GM21619 (cell line): ENCODE measurements at regions not wholly inside any gene's neighbourhood (a gene's known extent, or its start where the extent isn't known, plus 50 kb on each side); places are given as distances from the start of the nearest gene placed in this dataset.

Experiments
- ATAC-seq: cut with Tn5 transposase; IDR thresholded peaks from one replicate; pipeline ENCODE4 v1.9.1; 2021; ENCODE audit not compliant: unreplicated experiment

DNA sequence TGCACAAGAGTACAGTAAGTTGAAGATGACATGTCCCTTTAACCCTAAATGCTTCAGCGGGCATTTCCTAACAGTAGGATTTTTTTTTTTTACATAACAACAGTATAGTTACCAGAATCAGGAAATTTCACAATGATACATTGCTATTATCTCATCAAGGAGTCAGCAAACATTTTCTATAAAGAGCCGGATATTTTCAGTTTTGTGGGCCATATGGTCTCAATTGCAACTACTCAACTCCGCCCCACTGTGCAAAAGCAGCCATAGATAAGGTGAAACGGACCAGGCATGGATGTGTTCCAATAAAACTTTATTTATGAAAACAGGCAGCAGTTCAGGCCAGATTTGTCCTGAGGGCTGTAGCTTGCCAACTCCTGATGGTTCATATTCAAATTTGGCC lies 130.6 kb downstream of the SMAD6 start:
- no peak for ATAC-seq

DNA sequence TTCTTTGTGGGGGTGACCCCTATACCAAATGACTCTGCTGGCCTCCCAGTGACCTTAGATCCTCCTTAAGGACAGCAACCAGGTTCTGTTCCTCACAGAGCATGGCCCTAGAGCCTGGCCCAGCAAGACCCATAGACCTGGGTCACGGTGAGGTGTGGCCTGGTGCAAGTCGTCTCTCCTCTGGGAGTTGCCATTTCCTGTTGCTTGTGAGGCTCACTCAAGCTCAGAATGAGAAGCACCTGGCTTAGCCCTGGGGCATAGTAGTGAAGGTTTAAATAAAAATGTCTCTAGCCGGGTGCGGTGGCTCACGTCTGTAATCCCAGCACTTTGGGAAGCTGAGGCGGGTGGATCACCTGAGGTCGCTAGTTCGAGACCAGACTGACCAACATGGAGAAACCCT lies 131.3 kb downstream of the SMAD6 start:
- ATAC-seq: no peak

DNA sequence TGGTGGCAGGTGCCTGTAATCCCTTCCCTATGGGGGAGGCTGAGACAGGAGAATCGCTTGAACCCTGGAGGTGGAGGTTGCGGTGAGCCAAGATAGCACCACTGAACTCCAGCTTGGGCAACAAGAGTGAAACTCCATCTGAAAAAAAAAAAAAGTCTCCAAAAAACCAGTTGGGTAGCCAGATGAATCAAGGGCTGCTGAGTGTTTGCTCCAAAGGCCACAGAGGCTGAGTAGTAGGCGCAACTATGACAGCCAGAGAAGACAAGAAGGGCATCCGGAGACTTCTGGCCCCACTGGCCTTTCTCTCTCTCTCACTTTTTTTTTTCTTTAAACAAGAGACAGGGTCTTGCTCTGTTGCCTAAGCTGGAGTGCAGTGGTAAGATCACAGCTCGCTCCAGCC lies 131.8 kb downstream of the SMAD6 start:
- no peak for ATAC-seq

DNA sequence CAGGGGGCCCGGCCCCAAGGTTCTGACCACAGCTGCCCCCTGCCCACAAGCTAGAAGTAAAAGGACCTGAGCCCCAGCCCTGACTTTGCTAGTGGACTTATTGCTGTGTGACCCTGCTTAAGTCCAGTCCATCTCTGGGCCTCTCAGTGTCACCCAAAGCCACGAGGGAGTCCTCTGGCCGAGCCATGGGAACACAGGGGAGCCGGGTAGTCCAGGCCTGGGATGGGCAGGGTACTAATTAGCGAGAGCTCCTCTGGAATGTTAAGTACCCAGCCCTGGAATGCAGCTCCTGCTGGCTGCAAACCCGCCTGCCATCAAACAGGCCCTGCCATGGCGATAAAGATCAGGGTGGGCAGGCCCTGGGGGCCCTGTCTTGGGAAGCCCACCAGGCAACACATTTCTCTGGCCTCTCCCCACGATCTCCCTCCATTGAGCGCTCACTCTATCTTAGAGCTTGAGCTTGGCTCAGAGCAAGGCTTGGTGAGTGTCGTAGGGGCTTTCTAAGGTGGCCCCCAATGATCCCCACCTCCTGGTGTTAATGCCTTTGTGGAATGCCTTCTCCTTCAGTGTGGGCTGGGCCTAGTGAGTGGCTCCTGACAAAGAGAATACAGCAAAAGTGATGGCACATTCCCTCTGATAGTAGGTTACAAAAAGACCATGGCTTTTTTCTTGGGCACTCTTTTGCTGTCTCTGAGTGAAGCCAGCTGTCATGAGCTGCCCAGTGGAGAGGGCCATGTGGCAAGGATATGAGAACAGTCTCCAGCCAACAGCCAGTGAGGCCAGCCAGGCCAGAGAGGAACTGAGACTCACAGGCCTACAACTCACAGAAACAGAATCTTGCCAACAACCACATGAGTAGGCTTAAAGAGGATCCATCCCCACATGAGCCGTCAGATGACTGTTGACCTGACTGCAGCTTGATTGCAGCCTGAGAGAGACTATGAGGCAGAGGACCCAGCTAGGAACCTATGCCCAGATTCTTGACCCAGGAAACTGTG lies 133.1 kb downstream of the SMAD6 start:
- no peak for ATAC-seq

DNA sequence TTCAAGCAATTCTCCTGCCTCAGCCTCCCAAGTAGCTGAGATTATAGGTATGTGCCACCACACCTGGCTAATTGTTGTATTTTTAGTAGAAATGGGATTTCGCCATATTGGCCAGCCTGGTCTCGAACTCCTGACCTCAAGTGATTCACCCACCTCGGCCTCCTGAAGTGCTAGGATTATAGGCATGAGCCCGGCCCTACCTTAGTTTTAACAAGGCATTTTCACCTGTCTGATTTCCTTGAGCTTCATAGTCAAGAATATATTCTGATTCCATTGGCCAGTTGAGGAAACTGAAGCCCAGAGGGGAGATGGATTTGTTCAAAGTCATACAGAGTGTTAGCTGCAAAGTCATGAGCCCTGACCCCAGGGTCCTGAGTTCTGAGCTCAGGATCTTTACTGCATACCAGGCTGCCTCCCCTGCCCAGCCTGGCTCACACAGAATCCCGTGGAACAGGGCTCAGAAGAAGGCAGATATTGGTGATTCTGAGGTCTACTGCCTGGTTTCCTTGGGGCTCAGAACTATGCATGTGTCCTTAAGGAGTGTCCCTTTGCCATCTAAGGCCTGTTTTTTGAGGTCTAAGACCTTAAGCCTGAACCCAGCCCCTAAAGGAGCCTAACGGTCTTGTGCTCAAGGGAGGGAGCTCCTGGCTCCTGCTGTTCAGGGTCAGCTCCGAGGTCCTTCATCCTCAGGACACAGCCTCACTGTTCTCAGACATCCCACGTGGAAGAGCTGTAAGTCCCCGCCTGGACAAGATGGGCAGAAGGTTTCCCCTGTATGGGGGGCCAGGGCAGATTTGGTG lies 134.4 kb downstream of the SMAD6 start:
- ATAC-seq: no peak

DNA sequence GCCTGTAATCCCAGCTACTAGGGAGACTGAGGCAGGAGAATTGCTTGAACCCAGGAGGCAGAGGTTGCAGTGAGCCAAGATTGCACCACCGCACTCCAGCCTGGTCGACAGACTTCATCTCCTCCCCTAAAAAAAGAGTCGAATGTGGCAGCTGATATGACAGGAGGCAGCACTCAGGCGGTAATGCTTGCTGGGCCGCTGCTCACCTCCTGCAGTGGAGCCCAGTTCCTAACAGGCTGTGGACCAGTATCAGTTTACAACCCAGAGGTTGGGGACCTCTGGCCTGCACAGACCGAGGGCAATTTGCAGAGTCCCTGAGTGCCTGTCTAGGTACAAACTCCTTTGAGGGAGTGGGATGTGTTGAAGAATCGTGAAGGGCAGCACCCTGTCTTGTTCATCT lies 136.2 kb downstream of the SMAD6 start:
- no peak for ATAC-seq

DNA sequence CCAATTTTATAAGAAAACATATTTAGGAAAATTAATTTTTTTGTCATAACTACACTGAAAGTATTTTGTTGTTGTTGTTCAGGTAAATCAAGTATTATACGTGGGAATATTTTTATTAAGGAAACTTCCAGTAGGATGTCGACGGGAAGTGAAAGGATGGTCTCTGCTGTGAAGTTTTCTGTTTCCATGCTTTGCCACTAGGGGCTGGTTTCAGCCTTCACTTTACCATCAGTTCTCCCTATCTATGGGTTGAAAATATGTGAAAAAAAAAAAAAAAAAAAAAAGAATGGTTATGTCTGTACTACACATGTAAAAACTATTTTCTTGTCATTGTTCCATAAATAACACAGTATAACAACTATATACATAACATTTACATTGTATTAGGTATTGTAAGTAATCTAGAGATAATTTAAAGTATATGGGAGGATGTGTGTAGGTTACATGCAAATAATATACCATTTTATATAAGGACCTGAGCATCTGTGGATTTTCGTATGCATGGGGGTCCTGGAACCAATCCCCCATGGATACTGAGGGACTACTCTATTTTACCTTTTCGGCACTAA lies 136.7 kb downstream of the SMAD6 start:
- ATAC-seq: no peak

DNA sequence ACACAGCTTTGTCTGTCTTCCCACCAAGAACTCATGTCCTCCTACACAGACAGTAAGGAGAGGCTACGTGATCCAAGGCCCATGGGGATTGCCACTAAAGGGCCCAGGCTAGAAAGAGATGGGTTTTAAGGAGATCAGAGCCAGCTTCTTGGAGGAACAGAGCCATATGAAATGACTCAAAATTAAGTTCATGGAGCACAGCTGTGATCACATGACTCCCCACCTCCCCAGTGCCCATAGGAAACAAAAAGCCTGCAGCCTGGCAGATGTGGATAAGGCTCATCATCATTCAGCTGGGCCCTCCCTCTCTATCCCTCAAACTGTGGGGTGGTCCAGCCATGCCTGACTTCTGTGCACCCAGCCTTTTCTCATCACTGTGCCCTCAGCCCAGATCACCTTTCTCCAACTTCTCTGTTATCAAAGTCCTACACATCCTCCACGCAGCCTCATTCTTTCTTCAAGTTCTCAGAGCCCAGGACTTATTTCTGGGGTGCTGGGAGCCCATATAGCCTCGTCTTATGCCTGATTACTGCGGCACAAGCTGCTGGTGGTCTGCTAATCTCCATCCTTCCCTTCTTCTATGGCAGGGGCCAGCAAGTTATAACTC lies 137.6 kb downstream of the SMAD6 start:
- ATAC-seq: no peak

DNA sequence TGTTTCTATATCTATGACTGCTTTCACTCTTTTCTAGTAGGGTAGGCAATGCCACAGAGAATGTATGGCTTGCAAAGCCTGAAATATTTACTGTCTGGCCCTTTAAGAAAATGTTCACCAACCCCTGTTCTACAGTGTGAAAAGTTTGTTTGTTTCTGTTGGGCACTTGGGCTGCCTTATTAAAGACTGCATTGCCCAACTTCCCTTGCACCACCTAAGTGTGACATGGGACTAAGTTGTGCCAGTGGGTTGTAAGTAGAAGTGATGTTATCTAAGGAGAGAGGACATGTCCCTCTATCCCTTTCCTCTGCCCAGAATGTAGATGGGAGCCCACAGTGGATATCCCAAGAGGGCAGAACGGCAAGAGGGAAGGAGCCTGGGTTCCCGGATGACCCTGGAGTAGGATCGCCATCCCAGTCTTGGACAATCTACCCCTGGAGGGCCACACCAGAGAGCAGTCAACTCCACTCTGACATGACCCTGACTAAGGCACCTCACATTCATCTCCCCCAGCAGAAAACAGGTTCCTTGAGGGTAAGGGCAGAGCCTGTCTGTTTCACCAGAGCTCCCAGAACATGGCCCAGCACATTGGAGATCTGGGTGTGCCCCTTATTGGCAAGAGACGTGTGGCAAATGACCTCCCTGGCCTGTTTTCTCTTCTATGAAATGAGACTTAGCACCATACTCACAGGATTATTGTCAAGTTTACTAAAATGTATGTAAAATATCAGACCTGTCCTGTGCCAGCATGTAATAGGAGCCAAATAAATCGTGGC lies 138.8 kb downstream of the SMAD6 start:
- no peak for ATAC-seq

DNA sequence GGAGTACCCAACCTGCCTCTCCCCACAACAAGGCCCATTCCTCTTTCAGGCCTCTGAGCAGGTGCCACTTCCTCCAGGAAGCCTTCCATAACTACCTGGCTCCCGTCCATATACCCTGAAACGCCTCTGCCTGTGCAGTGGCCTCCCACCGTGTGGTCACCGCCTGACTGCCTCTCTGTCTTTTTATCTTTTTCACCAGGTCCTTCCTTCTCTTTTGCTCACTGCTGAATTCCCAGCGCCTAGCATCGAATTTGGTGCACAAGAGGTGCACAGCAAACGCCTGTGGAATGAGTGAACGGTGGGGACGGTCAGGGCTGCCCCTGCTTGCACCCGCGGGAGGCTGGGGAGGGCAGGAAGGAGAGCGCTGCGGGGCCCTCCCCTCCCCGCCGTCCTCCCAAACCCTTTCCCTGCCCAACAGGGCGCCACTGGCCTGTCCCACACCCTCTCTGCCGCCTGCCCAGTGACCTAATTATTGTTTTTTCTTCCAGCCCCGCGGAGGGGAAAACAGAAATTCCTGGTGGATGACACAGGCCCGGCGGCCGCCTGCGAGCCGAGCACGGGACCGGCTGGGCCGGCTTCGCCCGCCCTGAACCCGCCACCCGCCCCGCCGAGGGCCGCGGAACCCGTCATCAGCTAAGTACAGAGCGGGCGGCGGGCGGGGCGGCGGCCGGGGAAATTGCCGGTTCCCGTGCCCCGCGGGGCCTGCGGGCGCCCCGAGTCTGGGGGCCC lies 140.1 kb downstream of the SMAD6 start:
- no peak for ATAC-seq

DNA sequence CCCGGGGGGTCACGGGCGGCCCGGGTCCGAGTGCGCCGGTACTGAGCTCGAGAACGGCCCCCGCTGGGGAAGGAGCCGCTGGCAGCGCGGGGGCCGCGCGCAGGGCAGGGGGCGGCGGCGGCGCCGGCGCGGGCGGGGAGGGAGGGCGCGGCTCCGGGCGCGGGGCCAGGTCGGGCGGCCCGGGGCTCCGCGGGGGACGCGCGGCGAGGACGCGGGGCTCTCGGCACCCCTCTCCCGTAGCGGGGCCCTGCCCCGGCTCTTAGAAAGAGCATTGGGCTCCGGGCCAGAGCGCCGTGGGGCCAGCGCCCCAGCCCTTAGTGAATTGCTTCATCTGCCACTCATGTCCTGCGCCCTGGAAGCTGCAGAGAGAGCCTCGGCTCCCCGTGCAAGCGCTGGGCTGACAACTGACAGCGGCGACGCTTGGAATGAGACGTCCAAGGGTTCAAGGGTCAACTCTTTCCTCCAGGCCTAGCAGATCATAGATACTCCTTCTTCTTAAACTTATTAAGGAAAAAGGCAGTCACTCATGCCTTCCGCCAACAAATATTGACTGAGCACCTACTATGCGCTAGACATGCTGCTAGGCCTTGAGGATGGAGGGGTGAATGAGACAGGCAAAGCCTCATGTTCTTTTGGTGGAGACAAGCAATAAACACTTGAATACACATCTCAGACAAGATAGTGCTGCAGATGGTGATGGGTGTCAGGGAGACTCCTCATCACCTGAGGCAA lies 140.8 kb downstream of the SMAD6 start:
- ATAC-seq: no peak

DNA sequence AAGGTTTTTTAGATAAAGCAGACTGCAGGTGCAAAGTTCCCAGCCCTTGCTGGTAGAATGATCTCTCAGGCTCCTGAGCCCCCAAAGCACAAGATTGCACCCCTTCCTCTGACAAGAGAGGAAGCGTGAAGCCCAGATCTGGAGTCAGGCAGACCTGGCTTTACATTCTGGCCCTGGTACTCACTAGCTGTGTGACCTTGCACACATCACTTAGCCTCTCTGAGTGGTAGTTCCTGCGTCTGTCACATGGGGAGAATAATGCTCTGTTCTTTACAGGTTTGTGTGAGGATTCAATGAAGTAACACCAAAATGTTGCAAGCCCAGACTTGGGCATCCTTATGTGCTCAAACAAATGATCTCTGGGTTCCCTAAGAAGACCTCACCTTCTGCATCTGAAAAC lies 141.5 kb downstream of the SMAD6 start:
- ATAC-seq: no peak

DNA sequence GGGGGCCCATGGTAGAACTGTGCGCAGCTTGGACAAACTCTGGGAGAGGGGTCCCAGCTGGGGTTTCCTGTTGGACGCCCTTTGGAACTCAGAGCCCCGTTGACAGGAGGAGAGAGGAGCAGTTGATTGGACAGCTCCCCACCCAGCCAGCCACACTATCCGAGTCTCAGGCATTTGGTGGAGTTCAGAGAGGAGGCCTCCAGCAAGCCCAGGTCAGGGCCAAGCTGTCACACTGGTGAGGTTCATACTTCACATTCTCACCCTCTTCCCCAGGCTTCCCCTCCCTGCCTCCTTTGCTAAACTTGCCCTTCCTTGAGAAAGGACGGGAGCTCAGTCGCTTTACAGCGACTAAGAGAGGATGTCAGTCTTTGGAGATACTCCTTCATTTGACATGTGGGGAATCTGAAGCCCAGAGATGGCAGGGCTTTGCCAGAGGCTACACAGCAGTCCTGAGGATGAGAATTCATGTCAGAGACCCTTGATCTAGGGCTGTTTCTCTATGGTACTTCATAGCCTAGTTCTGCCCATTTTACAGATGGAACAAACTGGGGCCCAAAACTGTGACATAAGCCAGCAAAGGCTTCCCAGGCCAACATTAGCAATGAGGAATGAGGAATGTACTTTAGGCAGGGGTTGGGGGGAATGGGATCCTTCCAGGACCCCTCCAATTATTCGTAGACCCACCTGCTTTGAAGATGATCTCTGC lies 142.2 kb downstream of the SMAD6 start:
- no peak for ATAC-seq

DNA sequence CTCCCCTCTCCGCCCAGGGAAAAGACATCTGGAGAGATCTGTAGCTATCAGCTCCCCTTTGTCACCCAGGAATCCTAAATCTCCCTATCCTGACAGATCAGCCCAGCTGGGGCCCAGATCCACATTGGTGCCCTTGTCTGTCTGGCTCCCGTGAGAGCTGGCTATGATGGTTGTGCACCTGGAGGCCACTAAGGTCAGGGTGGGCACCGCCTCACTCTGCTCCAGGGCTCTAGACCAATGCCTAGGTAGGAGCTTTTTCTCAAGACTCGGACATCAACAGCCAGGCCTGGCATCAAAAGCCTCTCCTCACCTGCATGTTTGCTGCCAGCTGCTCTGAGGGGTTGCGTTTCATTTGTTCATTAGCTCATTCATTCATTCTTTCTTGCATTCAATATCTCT lies 142.7 kb downstream of the SMAD6 start:
- ATAC-seq: no peak

DNA sequence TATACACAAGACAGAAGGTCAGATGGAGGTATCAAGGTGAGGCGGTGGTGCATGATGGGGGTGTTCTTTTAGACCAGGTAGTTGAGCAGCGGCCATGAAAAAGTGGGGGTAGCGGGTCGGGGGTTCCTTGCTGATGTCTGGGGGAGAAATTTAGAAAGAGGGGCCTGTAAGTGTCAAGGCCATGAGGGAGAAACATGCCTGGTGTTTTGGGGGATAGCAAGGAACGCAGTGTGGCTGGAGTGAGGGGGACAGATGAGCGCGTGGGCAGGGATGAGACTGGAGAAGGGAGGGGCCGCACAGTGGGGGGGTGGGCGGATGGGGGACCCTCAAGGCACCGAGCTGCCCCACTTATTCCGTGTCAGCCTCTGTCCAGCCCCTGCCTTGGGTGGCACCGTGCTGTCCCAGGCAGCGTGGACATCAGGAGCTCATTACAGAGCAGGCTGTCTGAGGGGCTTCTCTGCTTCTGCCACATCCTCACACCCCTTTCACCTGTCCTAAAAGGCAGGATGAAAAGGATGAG lies 143.3 kb downstream of the SMAD6 start:
- ATAC-seq: no peak

DNA sequence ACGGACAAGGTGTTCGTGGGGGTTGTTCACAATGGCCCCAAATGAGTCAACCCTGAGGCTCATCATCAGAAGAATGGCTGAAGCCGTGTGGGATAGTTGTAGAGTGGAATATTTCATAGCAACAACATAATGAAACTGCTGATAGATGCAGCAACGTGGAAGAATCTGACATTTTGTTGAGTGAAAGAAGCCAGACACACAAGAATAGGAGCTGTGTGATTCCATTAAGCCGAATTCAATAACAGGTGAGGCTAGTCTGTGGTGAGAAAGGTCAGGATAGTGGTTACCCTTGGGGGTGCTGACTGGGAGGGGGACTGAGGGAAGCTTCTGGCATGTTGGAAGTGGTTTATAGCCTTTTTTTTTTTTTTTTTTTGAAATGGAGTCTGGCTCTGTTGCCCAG lies 144.0 kb downstream of the SMAD6 start:
- ATAC-seq: no peak

DNA sequence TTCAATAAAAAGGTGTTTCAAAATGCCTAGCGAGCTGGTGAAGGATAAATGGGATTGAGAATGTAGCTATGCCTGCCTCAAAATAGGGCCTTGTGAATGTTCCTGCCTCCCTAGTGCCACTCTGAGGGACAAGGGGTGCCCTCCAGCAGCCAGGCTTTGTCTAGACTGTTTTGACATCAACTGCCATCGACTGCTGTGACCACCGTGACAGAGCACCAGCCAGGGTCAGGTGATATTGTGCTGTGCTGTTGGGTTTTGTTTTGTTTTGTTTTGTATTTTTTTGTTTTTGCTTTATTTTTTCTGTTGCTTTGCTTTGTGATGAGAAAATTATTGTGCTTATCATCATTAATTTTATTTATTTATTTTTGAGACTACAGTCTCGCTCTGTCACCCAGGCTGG lies 144.8 kb downstream of the SMAD6 start:
- ATAC-seq: no peak

DNA sequence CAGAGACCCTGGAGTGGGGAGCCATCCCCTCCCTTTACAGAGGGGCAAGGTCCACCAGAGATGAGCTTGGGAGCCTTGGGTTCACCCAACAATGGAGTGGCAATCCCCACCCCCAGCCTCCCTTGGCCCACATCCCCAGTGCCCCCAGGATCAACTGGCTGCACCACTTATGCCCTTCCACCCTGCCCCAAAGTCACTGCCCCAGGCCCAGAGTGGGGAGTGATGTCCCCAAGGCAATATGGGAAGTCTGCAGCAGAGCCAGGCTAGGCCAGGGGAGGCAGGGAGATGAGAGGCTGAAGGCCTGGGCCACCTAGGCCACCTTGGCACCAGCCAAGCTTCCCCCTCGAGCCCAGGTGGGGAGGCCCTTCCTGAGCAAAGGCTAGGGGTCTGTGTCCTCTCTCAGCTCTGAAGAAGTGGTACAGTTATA lies 145.5 kb downstream of the SMAD6 start:
- ATAC-seq: no peak
